ENCODE measurements at regions not wholly inside any gene's neighbourhood (a gene's known extent, or its start where the extent isn't known, plus 50 kb on each side); places are given as distances from the start of the nearest gene placed in this dataset.
"Not testable (repeated sequence)": the region's sequence is repeated elsewhere in the genome, so short reads cannot be mapped to it uniquely, and the experiment has no call there.

DNA sequence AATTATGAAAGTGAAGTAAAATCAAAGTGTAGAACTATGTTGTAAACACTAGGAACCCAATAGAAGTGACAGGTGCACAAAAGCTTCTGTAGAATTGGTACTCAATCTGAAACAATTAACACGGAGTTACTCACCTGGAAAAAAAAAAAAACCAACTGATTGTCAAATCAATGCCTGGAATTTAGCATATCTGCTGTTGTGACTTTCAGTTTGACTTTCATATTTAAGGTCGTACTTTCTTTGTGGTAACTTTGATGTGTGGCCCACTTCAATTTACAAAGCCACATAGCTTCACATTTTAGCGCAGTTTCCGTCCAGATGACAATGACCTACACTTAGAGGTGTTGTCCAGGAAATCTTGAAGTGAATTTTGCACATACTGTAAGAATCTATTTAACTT, 1124.9 kb downstream of the STIM2 start:
- no peak for DNase-seq

DNA sequence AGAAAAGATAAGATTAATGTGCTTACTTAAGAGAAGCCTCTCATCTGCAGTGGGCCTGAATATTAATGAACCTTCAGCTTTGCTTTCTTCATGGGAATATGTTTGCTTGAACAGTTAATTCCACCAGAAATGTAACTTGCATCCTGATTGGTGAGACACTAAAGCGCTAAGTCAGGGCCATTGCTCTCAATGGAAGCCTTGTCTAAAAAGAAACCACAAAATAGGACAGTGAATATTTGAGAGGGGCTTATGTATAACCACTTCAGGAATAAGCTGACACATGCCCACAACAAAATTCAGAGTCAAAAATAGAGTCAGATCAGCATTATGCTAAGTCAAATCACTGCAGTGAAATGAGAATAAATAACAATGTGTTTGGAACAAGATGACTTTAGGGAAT, 1125.8 kb downstream of the STIM2 start:
- no peak for DNase-seq

DNA sequence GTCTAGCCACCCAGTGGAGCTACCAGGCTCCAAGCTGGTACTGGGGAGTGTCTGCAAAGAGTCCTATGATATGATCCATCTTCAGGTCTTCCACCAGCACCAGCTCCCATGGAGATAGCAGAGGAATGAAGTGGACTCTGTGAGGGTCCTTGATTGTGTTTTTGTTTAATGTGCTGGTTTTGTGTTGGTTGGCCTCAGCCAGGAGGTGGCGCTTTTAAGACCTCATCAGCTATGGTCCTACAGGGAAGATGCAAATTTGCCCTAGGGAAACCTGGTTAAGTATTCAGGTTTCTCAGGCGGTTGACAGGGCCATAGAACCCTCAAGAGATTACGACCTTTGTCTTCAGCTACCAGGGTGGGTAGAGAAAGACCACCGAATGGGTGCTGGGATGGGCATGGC, 1141.1 kb downstream of the STIM2 start:
- no peak for DNase-seq

DNA sequence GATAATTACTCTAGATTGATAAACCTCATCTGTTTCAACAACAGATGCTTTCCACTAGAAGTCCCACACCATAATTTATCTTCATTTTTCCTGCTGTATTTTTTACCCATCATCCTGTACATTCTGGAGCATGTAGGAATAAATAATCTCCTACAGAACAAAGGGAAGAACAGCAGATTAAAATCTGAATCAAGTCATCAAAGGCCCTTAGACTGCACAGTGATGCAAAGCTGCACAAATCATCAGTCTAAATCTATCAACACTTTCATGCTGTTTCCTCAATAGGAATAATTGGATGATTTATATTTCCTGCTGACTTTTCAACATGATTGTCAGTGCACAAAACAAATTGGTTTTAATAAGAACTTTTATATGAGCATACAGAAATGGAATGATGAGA, 1143.9 kb downstream of the STIM2 start:
- DNase-seq, result no peak

DNA sequence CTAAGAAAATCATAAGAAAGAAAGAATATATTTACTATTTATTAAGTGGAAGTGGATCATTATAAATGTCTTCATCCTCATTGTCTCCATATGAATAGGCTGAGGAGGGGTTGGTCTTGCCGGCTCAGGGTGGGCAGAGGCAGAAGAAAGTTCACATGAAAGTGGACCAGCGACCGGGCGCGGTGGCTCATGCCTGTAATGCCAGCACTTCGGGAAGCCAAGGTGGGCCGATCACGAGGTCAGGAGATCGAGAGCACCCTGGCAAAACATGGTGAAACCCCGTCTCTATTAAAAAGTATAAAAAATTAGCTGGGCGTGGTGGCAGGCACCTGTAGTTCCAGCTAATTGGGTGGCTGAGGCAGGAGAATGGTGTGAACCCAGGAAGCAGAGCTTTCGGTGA, 1145.4 kb downstream of the STIM2 start:
- no peak for DNase-seq

DNA sequence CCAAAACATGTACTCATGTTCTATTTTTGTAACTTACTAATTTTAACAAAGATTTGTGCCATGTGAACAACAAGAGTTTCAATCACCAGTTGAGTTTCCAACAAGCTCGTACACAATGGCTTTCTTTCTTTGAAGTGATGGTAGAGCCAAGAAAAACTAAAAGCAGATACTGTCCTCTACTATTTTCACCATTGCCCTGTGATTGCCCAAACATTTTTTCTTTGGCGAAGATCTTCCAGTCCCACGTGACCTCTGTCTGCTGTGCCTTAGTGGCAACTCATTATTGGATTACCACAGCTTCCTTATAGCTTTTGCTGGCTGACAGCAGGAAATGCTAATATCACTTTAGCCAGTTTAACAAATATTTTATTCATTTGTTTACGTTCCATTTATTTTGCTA, 1147.1 kb downstream of the STIM2 start:
- no peak for DNase-seq

DNA sequence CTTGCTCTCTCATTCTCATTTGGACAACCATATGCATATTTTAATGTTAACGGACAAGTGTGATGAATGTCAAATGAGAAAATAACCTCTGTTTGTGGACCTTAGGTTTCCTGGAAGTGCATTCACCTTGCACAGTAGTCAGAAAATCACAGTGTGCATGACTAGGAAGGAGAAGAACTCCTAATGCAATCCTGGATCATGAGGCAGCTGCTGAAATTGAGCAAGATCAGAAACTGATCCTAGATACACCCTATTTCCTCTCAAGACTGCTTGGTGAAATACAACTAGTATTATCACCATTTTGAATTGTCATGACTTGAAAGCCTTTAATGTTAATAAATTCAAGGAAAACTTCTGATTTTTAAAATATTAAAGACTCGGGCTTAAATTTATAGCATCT, 1148.9 kb downstream of the STIM2 start:
- DNase-seq, result no peak

DNA sequence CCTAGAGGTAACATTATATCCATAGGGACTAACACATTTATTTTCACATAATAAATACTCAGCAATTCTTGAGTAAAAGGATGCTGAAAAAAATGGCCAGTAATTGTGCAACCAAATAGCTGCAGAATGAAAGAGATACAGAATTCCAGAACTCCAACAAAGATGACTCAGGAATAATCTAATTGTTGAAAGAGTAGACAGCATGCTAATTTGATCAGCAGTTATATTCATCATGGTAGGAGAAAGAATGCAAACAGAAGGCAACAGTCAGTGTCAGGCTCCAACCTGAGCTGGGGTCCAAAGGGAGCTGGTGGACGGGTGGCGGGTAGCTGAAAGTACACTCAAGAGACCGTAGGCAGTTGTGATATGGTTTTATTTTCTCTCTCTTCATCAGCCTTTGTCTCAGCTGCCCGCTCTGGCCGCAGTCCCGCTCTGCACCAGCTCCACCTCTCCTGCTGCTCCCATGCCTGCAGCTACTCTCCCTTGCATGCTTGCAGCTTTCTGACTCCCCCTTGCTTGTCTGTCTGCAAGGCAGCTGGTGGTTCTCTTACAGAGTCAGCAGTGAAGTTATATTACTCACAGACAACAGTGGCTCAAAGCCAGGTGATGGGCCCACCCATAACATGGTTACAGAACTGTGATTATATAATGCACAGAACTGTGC, 1150.1 kb downstream of the STIM2 start:
- DNase-seq, result no peak

DNA sequence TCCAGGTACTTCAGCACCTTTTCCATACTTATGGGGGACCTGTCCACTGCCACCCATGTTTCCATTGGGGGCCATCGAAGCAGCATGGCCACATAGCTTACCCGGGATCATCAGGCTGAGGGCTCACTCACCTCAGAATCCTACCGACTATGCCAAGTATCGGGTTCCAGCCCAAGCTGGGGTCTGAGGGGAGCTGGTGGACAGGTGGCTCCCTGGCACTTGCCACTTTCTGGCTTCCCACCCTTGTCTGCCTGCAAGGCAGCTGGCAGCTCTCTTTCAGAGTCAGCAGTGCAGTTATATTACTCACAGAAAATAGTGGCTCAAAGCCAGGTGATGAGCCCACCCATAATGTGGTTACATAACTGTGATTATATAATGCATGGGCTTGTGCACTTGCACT, 1153.8 kb downstream of the STIM2 start:
- no peak for DNase-seq

DNA sequence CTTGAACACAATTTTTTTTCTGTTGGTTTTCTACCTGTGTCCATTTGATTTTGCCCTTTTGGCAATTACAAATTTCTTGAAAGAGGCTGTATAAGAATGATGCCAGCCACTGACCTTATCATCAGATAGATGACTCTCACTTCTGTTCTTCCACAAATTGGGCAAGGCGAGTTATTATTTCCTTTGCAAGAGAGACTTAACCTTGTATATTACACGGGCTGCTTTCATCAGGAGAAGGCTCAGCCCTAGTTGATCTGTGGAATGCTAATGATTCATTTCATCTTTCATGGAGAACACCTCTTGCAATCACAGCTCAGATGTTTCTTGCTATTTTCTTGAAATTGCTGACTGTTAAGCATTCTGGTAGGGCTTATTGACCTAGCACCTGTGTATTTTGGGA, 1155.4 kb downstream of the STIM2 start:
- no peak for DNase-seq

DNA sequence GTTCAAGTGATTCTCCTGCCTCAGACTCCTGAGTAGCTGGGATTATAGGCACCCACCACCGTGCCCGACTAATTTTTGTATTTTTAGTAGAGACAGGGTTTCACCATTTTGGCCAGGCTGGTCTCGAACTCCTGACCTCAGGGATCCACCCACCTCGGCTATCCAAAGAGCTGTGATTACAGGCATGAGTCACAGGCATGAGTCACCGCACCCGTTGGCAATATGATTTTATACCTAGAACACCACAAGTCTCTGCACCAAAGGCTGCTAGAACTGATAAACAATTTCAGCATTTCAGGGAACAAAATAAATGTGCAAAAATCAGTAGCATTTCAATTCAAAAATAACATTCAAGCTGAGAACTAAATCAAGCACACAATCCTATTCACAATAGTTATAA, 1177.6 kb downstream of the STIM2 start:
- not testable (repeated sequence) for DNase-seq

DNA sequence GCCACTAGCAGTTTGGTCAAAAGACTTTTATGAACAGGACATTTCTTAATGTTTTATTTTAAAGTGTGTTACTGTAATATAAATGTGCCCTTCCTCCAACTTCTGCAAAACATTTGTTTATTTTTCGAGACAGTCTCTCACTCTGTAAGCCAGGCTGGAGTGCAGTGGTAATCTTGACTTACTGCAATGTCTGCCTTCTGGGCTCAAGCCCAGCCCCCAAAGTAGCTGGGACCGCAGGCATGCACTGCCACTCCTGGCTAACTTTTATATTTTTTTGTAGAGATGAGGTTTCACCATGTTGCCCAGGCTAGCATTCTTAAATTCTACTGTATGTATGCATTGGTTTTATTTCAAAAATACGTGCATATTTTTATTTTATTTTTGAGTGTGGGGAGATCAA, 1201.9 kb downstream of the STIM2 start:
- no peak for DNase-seq

DNA sequence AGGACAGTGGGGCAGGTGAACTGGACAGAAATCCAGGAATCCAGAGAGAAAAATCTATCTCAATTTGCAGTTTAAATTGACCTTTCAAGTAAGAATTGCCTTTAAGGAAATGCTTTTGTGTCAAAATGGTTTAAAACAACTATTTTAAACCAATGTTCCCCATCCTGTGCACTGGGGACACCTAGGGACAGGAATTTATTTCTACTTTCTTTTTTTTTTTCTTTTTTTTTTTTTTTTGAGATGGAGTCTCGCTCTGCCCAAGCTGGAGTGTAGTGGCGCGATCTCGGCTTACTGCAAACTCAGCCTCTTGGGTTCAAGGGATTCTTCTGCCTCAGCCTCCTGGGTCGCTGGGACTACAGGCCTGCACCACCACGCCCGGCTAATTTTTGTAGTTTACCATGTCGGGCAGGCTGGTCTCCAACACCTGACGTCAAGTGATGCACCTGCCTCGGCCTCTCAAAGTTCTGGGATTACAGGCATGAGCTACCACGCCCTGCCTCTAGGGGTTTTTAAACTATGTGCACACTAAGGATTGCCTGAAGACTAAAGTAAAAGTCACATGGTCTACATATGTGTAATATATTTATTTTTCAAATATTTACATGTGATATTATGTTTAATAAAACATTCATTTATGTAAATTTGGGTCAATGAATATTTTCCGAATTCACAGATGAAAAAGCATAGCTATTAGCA, 1213.4 kb downstream of the STIM2 start:
- no peak for DNase-seq

DNA sequence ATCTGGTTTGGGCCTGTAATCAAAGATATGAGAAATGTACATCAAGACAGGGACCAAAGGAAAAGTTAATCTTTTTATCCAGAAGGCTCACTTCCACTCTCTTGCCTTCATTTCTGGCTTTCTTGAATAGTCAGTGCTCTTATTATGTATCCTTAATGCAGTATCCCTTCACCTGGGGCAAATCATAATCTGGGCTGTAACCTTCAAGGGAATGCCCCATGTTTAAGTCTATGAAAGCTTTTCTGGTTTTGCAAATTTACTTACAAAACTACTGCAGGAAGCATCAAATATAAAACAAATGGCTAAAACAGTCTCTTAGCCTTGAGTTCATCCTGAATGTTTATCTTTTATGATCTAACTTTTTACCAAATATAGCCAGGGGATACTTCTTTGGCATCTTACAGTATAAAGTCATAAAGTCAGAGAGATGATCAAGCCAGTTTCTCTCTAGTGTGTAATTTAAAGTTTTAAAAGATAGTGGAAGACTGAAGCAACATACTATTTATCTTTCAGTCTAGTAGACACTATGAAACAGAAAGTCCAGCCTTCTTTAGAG, 1214.8 kb downstream of the STIM2 start:
- no peak for DNase-seq

DNA sequence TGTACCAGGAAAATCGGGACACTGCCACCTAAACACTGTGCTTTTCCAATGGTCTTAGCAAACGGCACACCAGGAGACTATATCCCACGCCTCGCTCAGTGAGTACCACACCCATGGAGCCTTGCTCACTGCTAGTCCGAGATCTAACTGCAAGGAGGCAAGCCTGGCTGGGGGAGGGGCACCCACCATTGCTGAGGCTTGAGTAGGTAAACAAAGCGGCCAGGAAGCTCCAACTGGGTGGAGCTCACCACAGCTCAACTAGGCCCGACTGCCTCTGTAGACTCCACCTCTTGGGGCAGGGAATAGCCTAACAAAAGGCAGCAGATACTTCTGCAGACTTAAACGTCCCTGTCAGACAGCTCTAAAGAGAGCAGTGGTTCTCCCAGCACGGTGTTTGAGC, 1216.6 kb downstream of the STIM2 start:
- DNase-seq, result not testable (repeated sequence)

DNA sequence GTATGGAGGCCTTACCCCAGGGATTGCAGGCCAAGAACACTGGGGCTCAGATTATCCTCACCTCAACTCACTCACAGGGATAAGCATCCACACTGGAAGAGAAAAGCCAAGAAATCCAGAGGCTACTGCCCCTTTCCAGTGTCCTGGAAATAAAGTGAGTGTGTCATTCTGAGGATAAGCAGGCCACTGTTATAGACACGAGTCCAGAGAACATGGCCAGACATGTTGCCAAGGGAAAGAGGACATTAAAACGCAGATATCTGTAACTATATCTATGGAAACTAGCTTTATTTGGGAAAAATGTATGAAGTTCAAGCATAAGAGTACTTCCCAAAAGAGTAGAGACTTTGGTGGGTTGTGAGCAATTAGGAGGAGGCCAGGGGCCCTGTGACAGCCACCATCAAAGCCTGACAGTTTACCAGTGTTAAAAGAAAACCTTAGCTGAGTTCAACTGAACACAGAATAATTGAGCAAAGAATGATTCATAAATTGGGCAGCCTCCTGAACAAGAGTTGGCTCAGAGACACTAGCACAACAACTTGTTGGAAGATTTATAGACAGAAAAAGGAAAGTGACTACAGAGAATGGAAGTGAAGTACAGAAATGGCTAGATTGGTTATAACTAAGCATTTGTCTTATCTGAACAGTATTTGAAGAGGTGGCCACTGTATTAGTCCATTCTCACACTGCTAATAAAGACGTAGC, 1222.2 kb downstream of the STIM2 start:
- DNase-seq, result no peak

DNA sequence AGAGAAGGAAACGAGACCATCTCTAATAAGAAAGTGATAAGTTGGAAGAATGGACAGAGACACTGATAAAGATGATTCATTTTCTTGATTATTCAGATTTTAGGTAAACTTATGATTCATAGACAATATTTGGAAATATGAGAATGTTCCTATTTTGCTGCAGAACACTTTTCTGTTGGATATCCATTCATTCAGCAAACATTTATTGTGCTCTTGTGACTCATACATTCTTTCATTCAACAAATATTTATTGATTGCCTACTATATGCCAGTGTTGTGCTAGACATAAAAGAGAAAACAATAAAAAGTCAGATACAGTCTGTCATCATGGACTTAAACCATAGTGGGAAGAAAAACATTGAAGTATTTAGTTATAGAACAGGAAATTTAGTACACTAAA, 1232.0 kb downstream of the STIM2 start:
- DNase-seq, result no peak

DNA sequence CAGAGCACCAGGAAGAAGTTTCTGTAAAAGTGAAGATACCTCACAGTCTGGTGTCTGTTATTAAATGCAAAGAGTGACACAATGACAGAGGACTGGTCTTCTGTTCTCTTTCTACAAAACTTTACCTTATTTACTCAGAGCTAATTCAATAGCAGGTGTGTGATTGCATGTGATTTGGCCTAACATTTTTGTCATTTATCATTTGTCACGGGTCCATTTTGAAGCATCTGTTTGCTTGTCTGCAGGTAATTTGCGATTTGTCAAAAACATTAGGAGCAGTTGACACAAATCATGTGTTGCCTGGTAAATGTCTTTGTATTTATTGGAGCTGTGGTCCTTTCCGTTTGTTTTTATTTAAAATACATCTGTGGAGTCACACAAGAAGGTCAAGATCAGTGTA, 1232.4 kb downstream of the STIM2 start:
- DNase-seq, result no peak

DNA sequence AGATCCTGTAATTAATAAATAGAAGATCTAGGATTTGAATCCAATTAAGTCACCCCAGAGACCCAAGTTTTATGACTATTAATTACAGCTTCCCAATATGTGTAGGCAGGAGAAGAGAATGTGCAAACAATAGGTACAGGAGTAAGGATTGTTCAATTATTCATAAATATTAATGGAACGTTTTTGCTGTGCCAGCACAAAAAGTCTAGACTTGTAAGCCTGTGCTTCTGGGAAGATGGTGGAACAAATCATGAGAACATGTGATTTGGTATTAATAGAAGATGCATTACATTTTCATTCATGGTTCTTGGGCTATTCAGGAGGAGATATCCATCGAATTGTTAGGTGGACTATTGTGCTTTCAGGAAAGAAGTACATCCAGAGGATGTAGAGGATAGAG, 1240.9 kb downstream of the STIM2 start:
- no peak for DNase-seq

DNA sequence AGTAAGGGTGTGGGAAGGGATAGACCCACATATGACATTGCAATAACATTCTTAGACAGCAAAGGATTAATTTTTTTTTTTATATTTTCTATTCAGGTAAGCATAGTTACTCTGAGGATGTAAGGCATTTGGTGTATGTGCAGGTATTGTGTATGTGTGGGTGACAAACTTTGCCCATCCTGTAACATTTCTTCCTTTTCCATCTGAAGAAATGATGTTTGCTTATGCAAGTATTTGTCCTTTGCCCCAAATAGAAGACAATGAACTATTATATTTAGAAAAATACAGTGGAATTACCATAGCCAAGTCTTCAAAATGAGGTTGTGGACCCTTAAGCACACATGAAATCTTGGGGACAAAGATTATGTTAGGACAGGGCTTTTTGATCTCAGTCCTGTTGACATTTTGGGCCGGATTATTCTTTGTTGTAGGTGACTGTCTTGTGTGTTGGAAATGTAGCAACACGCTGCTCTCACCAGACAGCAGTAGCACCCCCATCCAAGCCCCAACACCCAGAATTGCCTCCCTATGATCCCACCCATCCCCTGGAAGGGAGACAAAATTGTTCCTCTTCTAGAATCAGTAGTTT, 1244.7 kb downstream of the STIM2 start:
- no peak for DNase-seq

DNA sequence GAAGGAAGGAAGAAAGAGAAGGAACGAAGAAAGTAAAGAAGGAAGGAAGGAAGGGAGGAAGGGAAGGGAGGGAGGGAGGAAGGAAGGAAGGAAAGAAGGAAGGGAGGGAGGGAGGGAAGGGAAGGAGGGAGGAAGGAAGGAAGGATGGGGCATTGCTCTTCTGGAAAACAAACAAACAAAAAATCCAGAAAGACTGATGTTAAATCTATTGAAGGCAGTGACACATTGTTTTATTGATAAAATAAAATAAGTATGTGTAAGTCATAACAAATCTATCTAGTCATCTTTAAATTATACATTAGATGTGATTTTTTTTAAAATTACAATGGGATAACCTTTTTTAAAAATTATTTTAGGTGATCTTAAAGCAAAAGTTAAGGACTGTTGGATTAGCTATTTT, 1245.5 kb downstream of the STIM2 start:
- no peak for DNase-seq

DNA sequence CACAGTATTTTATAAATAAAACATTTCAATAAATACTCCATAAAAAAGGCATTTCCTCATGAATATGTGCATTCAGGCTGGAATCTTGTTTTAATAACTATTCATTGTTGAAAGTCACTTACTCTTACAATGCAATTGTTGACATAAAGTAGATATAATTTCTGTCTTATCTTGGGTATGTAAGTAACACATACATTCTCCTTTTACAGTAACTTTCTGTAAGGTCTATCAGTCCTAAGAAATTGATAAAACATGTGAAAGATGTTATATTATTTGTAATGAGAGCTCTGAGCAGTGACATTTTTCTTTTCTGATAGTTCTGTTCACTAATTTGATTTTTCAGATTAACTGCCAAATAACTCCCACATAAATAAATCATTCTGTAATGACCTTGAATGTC, 1249.2 kb downstream of the STIM2 start:
- DNase-seq, result no peak

DNA sequence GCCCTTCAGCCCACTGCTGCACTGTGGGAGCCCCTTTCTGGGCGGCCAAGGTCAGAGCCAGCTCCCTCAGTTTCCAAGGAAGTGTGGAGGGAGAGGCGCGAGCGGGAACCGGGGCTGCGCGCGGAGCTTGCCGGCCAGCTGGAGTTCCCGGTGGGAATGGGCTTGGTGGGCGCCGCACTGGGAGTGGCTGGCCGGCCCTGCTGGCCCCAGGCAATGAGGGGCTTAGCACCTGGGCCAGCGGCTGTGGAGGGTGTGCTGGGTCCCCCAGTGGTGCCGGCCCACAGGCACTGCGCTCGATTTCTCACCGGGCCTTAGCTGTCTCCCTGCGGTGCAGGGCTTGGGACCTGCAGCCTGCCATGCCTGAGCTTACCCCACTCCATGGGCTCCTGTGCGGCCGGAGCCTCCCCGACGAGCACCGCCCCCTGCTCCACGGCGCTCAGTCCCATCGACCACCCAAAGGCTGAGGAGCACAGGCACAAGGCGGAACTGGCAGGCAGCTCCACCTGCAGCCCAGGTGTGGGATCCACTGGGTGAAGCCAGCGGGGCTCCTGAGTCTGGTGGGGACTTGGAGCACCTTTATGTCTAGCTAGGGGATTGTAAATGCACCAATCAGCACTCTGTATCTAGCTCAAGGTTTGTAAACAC, 1252.2 kb downstream of the STIM2 start:
- not testable (repeated sequence) for DNase-seq

All from NCI-H2171 treated with DMSO at 0.1 percent for 48 hours (cell line).